NOMO-1 treated with DMSO at 0.1 percent for 48 hours (cell line): ENCODE measurements at regions not wholly inside any gene's neighbourhood (a gene's known extent, or its start where the extent isn't known, plus 50 kb on each side); places are given as distances from the start of the nearest gene placed in this dataset.

ENCODE experiments used
- DNase-seq: peaks from one replicate; lab custom pipeline; 2025; ENCODE audit not compliant: unreplicated experiment; lab: John Stamatoyannopoulos, UW

- no peak for DNase-seq
Measured at GRCh38 chr4:102439812-102440211, 61.3 kb upstream of the NFKB1 start.

GRCh38 chr4:102440498-102440897, 60.7 kb upstream of the NFKB1 start:
- no peak for DNase-seq

GRCh38 chr4:102441978-102442911, 58.9 kb upstream of the NFKB1 start:
- DNase-seq: no peak

- no peak for DNase-seq
Measured at GRCh38 chr4:102444752-102445151, 56.4 kb upstream of the NFKB1 start.

- no peak for DNase-seq
Measured at GRCh38 chr4:102445213-102445612, 55.9 kb upstream of the NFKB1 start.

GRCh38 chr4:102447413-102447812, 53.7 kb upstream of the NFKB1 start:
- DNase-seq: no peak

- DNase-seq: peak; percentile 66
Measured at GRCh38 chr4:102449751-102450352, 51.3 kb upstream of the NFKB1 start.

GRCh38 chr4:102451266-102451665, 49.9 kb upstream of the NFKB1 start:
- no peak for DNase-seq
